ENCODE measurements at regions not wholly inside any gene's neighbourhood (a gene's known extent, or its start where the extent isn't known, plus 50 kb on each side); places are given as distances from the start of the nearest gene placed in this dataset.

DNA sequence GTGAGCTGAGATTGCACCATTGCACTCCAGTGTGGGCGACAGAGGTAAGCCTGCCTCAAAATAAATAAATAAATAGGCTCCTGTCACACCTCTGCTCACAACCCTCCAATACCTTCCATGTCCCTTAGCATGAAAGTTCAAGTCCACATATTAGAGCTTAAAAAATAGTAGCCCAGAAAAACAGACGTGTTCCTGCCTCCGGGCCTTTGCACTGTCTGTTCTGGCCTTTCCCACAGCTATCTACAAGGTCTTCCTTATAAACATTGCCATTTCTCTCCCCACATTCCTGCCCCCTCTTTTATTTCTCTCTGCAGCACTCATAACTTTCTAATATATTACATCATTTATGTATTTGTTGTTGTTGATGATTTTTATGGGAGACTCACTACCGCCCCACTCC lies 85.6 kb upstream of the CASZ1 start:
- no peak overlapping the region for H2BK120ac ChIP-seq (replicated peaks; ENCODE audit: low read depth, low read length)
- H3K14ac ChIP-seq (ENCODE audit: insufficient read length) = no peak overlapping the region
- H3K4me3 ChIP-seq (ENCODE audit: extremely low read depth in 1 of 4, insufficient read depth in 2 of 4, low read depth in 3 of 4, low read length in 4 of 4) = no peak overlapping the region
- H4K20me1 ChIP-seq (replicated peaks in 1 of 2; ENCODE audit: control insufficient read depth in 1 of 2, insufficient read depth in 2 of 2, low read length in 2 of 2) = peaks cover 0 to 2% of the 10 kb centered on the region in 2 experiments
- H2BK20ac ChIP-seq (ENCODE audit: low read length) = no peak overlapping the region
- H3K23ac ChIP-seq (ENCODE audit: insufficient read length) = no peak overlapping the region
- H3K27ac ChIP-seq (ENCODE audit: low read depth, low read length) = no peak overlapping the region
- no peak overlapping the region for H3K56ac ChIP-seq (replicated peaks; ENCODE audit: insufficient read length, low read depth, low read length)
- no peak overlapping the region for H3K4ac ChIP-seq (replicated peaks; ENCODE audit: insufficient read length, low read depth, low read length)
- FAIRE-seq = no peak
- H3K36me3 ChIP-seq (ENCODE audit: control insufficient read depth in 2 of 4, insufficient read depth in 4 of 4, low read length in 3 of 4) = no peaks in the 10 kb centered on the region
- no peaks in the 10 kb centered on the region for H3K27me3 ChIP-seq (replicated peaks in 1 of 4; ENCODE audit: control insufficient read depth in 3 of 4, extremely low read depth in 1 of 4, insufficient read depth in 3 of 4, low read length in 3 of 4)
- H3K23me2 ChIP-seq (ENCODE audit: low read depth, low read length) = no peaks in the 10 kb centered on the region
- no peak overlapping the region for H3K18ac ChIP-seq (ENCODE audit: extremely low read depth, low read length)
- H2AK5ac ChIP-seq (ENCODE audit: low read depth, low read length) = no peak overlapping the region
- H3K9me3 ChIP-seq (ENCODE audit: insufficient read depth in 2 of 2, low read depth in 1 of 2, low read length in 1 of 2) = no peaks in the 10 kb centered on the region
- no peak overlapping the region for H2AFZ ChIP-seq (ENCODE audit: low read length)
- no peaks in the 10 kb centered on the region for H3K4me1 ChIP-seq (replicated peaks in 1 of 4; ENCODE audit: control insufficient read depth in 3 of 4, insufficient read depth in 4 of 4, low read length in 3 of 4)
- no peak overlapping the region for H4K8ac ChIP-seq (ENCODE audit: extremely low read depth, insufficient read depth, low read length)
- no peak overlapping the region for H2BK15ac ChIP-seq (ENCODE audit: low read length)
- H2BK5ac ChIP-seq (ENCODE audit: low read depth, low read length) = no peak overlapping the region
- no peak overlapping the region for H3K9ac ChIP-seq (replicated peaks in 1 of 4; ENCODE audit: extremely low read depth in 1 of 4, low read depth in 3 of 4, low read length in 3 of 4)
- no peak for DNase-seq (ENCODE audit: low read depth in 1 of 2, low spot score in 2 of 2)
- H2BK12ac ChIP-seq (ENCODE audit: low read depth, low read length) = no peak overlapping the region
- no peak overlapping the region for H3K4me2 ChIP-seq (ENCODE audit: insufficient read depth in 1 of 2, low read depth in 2 of 2, low read length in 2 of 2)
- no peaks in the 10 kb centered on the region for H3K79me1 ChIP-seq (ENCODE audit: low read depth, low read length)
- POLR2A ChIA-PET (ENCODE audit: partially characterized antibody) = interaction anchor here (1.1 kb wide), 1 partner anchor 19 kb away, joined by 3 read pairs; no protein-coding TSS in a partner anchor
- 93% methylated on average over 4 of the region's 4 CpGs; no CpG with 5 or more reads in 1 of the 2 experiments for WGBS, 2 experiments (ENCODE audit: extremely low coverage in 1 of 2, insufficient coverage in 1 of 2, insufficient read length in 1 of 2, insufficient replicate concordance in 2 of 2, low coverage in 1 of 2, low lambda C conversion rate in 2 of 2, missing lambda C conversion rate in 1 of 2)
- H4K5ac ChIP-seq (ENCODE audit: insufficient read length, low read depth, low read length) = no peak overlapping the region
- H4K91ac ChIP-seq (replicated peaks; ENCODE audit: insufficient read length, low read length) = no peak overlapping the region
- no peaks in the 10 kb centered on the region for H3K79me2 ChIP-seq (ENCODE audit: control insufficient read depth in 1 of 2, insufficient read depth in 2 of 2, low read length in 2 of 2)
- CTCF ChIA-PET (ENCODE audit: partially characterized antibody) = interaction anchor here (0.9 to 1.7 kb wide), 3 partner anchors 16 to 388 kb away, joined by 3 to 5 read pairs (median 3); no protein-coding TSS in a partner anchor
- TF ChIP-seq CTBP2 (IDR thresholded peaks at IDR 0.05; ENCODE audit: borderline replicate concordance, insufficient read depth, insufficient read length, low read length) = no peak
- TF ChIP-seq CBX8 (IDR thresholded peaks at IDR 0.05; ENCODE audit: borderline replicate concordance, low read depth, low read length) = no peak
- TF ChIP-seq BRCA1 (IDR thresholded peaks at IDR 0.05; ENCODE audit: low read depth, low read length) = no peak
- TF ChIP-seq PHF8 (conservative IDR thresholded peaks at IDR 0.05; ENCODE audit: low read depth, low read length) = no peak
- TF ChIP-seq CREB1 (IDR thresholded peaks at IDR 0.05) = no peak
- no peak for TF ChIP-seq BACH1 (IDR thresholded peaks at IDR 0.05; ENCODE audit: low read length)
- no peak for TF ChIP-seq MAFK (IDR thresholded peaks at IDR 0.05; ENCODE audit: low read depth, low read length)
- no peak for TF ChIP-seq YY1 (IDR thresholded peaks at IDR 0.05; ENCODE audit: low read depth, low read length)
- TF ChIP-seq TEAD4 (IDR thresholded peaks at IDR 0.05; ENCODE audit: low read depth, low read length) = no peak
- TF ChIP-seq, protein P1, sequence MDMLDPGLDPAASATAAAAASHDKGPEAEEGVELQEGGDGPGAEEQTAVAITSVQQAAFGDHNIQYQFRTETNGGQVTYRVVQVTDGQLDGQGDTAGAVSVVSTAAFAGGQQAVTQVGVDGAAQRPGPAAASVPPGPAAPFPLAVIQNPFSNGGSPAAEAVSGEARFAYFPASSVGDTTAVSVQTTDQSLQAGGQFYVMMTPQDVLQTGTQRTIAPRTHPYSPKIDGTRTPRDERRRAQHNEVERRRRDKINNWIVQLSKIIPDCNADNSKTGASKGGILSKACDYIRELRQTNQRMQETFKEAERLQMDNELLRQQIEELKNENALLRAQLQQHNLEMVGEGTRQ (IDR thresholded peaks at IDR 0.05; ENCODE audit: low read length) = no peak
- TF ChIP-seq SP2 (IDR thresholded peaks at IDR 0.05; ENCODE audit: low read length) = no peak
- TF ChIP-seq RXRA (IDR thresholded peaks at IDR 0.05; ENCODE audit: insufficient read depth, low read depth, low read length) = no peak
- no peak for TF ChIP-seq HDAC2 (IDR thresholded peaks at IDR 0.05; ENCODE audit: borderline replicate concordance in 1 of 2, low read depth in 2 of 2, low read length in 2 of 2)
- no peak for TF ChIP-seq GABPA (IDR thresholded peaks at IDR 0.05; ENCODE audit: borderline replicate concordance, insufficient read depth, low read length)

All from H1 (cell line).